ENCODE measurements at regions not wholly inside any gene's neighbourhood (a gene's known extent, or its start where the extent isn't known, plus 50 kb on each side); places are given as distances from the start of the nearest gene placed in this dataset.

DNA sequence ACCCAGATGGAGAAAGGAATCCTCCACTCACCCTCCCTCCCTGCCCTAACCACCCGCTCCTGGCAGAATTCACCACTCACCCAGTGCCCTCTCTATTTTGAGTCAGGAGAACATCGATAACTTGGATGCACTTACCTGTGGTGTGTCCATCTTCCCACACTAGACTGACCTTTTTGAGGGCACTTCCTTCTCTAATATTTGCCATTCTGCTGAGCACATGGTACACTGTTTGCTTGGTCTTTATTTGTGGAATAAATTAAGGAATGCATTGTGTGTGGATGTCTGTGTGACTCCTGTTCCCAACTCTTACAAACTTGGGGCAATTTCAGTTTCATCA lies 133.7 kb downstream of the ACKR3 start:
- TF ChIP-seq EZH2 (IDR thresholded peaks at IDR 0.05; ENCODE audit: low read length, missing control alignments) = no peak
- TF ChIP-seq, protein P1, sequence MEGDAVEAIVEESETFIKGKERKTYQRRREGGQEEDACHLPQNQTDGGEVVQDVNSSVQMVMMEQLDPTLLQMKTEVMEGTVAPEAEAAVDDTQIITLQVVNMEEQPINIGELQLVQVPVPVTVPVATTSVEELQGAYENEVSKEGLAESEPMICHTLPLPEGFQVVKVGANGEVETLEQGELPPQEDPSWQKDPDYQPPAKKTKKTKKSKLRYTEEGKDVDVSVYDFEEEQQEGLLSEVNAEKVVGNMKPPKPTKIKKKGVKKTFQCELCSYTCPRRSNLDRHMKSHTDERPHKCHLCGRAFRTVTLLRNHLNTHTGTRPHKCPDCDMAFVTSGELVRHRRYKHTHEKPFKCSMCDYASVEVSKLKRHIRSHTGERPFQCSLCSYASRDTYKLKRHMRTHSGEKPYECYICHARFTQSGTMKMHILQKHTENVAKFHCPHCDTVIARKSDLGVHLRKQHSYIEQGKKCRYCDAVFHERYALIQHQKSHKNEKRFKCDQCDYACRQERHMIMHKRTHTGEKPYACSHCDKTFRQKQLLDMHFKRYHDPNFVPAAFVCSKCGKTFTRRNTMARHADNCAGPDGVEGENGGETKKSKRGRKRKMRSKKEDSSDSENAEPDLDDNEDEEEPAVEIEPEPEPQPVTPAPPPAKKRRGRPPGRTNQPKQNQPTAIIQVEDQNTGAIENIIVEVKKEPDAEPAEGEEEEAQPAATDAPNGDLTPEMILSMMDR (conservative IDR thresholded peaks at IDR 0.05 in 1 of 2, IDR thresholded peaks at IDR 0.05 in 1 of 2; ENCODE audit: low read depth in 1 of 2, low read length in 2 of 2) = no peak
- H3K4me3 ChIP-seq (replicated peaks in 1 of 4; ENCODE audit: control extremely low read depth in 1 of 4, insufficient read depth in 1 of 4, low read depth in 3 of 4, low read length in 4 of 4) = no peak overlapping the region
- H3K4me1 ChIP-seq (ENCODE audit: control insufficient read depth, extremely low read depth, insufficient read depth, low read length) = no peaks in the 10 kb centered on the region
- no peak overlapping the region for H3K27ac ChIP-seq (ENCODE audit: insufficient read depth, low read length)
- no peak for DNase-seq (ENCODE audit: low read depth in 2 of 2)
- no peaks in the 10 kb centered on the region for H3K27me3 ChIP-seq (ENCODE audit: control insufficient read depth, insufficient read depth, low read length)
- no peak overlapping the region for H3K4me2 ChIP-seq (ENCODE audit: extremely low read depth, insufficient read depth, low read length)
- no peaks in the 10 kb centered on the region for H3K79me2 ChIP-seq (ENCODE audit: control insufficient read depth, insufficient read depth, low read length)
- H3K9ac ChIP-seq (ENCODE audit: insufficient read depth, low read length) = no peak overlapping the region
- H2AFZ ChIP-seq (ENCODE audit: low read length) = no peak overlapping the region
- no peaks in the 10 kb centered on the region for H4K20me1 ChIP-seq (ENCODE audit: control insufficient read depth, extremely low read depth, insufficient read depth, low read length)
- no peaks in the 10 kb centered on the region for H3K36me3 ChIP-seq (ENCODE audit: control insufficient read depth, insufficient read depth, low read length)
- H3K9me3 ChIP-seq (ENCODE audit: control insufficient read depth, insufficient read depth, low read depth, low read length) = no peaks in the 10 kb centered on the region

DNA sequence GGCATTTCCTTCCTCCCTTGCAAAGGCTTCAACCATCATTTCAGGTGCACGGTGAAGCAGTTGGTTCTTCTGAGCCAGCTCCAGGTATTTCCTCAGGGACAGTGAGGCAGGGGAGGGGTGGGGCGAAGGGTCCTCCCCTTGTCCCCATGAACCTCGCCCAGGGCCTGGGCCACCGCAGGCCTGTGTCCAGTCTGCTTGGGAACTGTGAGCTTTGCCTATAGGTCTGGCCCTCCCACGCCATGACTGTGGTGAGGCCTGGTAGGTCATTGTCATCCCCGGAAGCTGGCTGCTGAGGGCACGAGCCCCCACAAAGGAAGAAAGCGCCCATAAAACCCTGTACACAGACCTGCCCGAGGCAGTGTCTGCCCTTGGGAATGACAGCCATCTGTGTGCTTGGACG lies 134.3 kb downstream of the ACKR3 start:
- H3K4me2 ChIP-seq (ENCODE audit: extremely low read depth, insufficient read depth, low read length) = no peak overlapping the region
- H3K36me3 ChIP-seq (ENCODE audit: control insufficient read depth, insufficient read depth, low read length) = no peaks in the 10 kb centered on the region
- H3K79me2 ChIP-seq (ENCODE audit: control insufficient read depth, insufficient read depth, low read length) = no peaks in the 10 kb centered on the region
- H3K4me1 ChIP-seq (ENCODE audit: control insufficient read depth, extremely low read depth, insufficient read depth, low read length) = no peaks in the 10 kb centered on the region
- H3K27me3 ChIP-seq (ENCODE audit: control insufficient read depth, insufficient read depth, low read length) = no peaks in the 10 kb centered on the region
- H3K9me3 ChIP-seq (ENCODE audit: control insufficient read depth, insufficient read depth, low read depth, low read length) = no peaks in the 10 kb centered on the region
- H3K9ac ChIP-seq (ENCODE audit: insufficient read depth, low read length) = no peak overlapping the region
- H4K20me1 ChIP-seq (ENCODE audit: control insufficient read depth, extremely low read depth, insufficient read depth, low read length) = no peaks in the 10 kb centered on the region
- DNase-seq (ENCODE audit: low read depth in 2 of 2) = no peak
- H3K4me3 ChIP-seq (replicated peaks in 1 of 4; ENCODE audit: control extremely low read depth in 1 of 4, insufficient read depth in 1 of 4, low read depth in 3 of 4, low read length in 4 of 4) = no peak overlapping the region
- H3K27ac ChIP-seq (ENCODE audit: insufficient read depth, low read length) = no peak overlapping the region
- TF ChIP-seq, protein P1 (conservative IDR thresholded peaks at IDR 0.05 in 1 of 2, IDR thresholded peaks at IDR 0.05 in 1 of 2; ENCODE audit: low read depth in 1 of 2, low read length in 2 of 2) = no peak
- no peak for TF ChIP-seq EZH2 (IDR thresholded peaks at IDR 0.05; ENCODE audit: low read length, missing control alignments)
- H2AFZ ChIP-seq (ENCODE audit: low read length) = no peak overlapping the region

DNA sequence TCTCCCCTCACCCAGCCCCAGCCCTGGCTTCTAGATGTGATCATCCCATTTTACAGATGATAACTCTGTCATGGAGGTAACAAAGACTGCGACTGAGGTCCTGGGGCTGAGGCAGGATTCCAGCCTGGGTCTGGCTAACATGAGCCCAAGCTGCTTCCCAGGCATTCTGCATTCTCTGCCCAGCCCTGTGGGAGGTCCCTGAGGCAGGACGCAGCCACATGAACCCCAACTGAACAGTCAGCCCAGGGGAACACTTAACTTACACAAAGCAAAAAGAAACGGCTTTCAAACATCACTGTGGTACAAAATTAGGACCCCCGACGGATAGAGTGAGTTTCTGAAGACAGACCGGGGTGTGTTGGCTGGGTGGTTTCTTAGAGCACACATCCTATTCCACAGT lies 135.3 kb downstream of the ACKR3 start:
- no peak for DNase-seq (ENCODE audit: low read depth in 2 of 2)
- Histone ChIP-seq H3K4me1 (ENCODE audit: control insufficient read depth, extremely low read depth, insufficient read depth, low read length) (no peaks in the 10 kb centered on the region), H3K79me2 (ENCODE audit: control insufficient read depth, insufficient read depth, low read length) (no peaks in the 10 kb centered on the region), H3K4me3 (replicated peaks in 1 of 4; ENCODE audit: control extremely low read depth in 1 of 4, insufficient read depth in 1 of 4, low read depth in 3 of 4, low read length in 4 of 4) (no peak overlapping the region), H3K9ac (ENCODE audit: insufficient read depth, low read length) (no peak overlapping the region), H2AFZ (ENCODE audit: low read length) (no peak overlapping the region), H3K4me2 (ENCODE audit: extremely low read depth, insufficient read depth, low read length) (no peak overlapping the region), H3K27ac (ENCODE audit: insufficient read depth, low read length) (no peak overlapping the region), H4K20me1 (ENCODE audit: control insufficient read depth, extremely low read depth, insufficient read depth, low read length) (no peaks in the 10 kb centered on the region), H3K9me3 (ENCODE audit: control insufficient read depth, insufficient read depth, low read depth, low read length) (no peaks in the 10 kb centered on the region), H3K27me3 (ENCODE audit: control insufficient read depth, insufficient read depth, low read length) (no peaks in the 10 kb centered on the region), H3K36me3 (ENCODE audit: control insufficient read depth, insufficient read depth, low read length) (no peaks in the 10 kb centered on the region)
- no peak for TF ChIP-seq EZH2 (IDR thresholded peaks at IDR 0.05; ENCODE audit: low read length, missing control alignments)
- TF ChIP-seq, protein P1 (conservative IDR thresholded peaks at IDR 0.05 in 1 of 2, IDR thresholded peaks at IDR 0.05 in 1 of 2; ENCODE audit: low read depth in 1 of 2, low read length in 2 of 2) = no peak

All from fibroblast of lung (primary cell).